OCI-LY3 (cell line): ENCODE measurements at regions not wholly inside any gene's neighbourhood (a gene's known extent, or its start where the extent isn't known, plus 50 kb on each side); places are given as distances from the start of the nearest gene placed in this dataset.

ENCODE experiments used
- CTCF ChIP-seq: fragments of 200-600, 300-600 bp; sonication (generic); IDR thresholded peaks from 2 replicates; pipeline ENCODE4 v1.5.1; 2014; ENCODE audit warnings: antibody characterized with exemption, low read length, low read depth
- EZH2phosphoT487 ChIP-seq: fragments of 200-600 bp; shearing (Covaris generic); IDR thresholded peaks from 2 replicates; pipeline ENCODE4 v1.6.1; 2018; ENCODE audit warnings: antibody characterized with exemption, mixed run types, low read depth

GRCh38 chr4:179352221-179352620, 1910.0 kb upstream of the AGA start:
- TF ChIP-seq CTCF = no peak
- TF ChIP-seq EZH2phosphoT487 = no peak
